ENCODE measurements at regions not wholly inside any gene's neighbourhood (a gene's known extent, or its start where the extent isn't known, plus 50 kb on each side); places are given as distances from the start of the nearest gene placed in this dataset.
A peak's percentile ranks its signal among the peaks of the same experiment; 100 is the strongest.

- Histone ChIP-seq H3K27me3 (ENCODE audit: control insufficient read depth, insufficient read depth, low read length) (no peaks in the 10 kb centered on the region), H3K79me2 (no peaks in the 10 kb centered on the region), H3K4me2 (ENCODE audit: low read length) (no peak overlapping the region), H3K4me3 (ENCODE audit: low read depth, low read length) (no peak overlapping the region), H3K4me1 (no peaks in the 10 kb centered on the region), H3K27ac (no peak overlapping the region), H3K36me3 (ENCODE audit: control insufficient read depth, insufficient read depth, low read length) (no peaks in the 10 kb centered on the region), H2AFZ (no peak overlapping the region), H3K9ac (no peak overlapping the region), H3K9me3 (ENCODE audit: control insufficient read depth, low read length) (no peaks in the 10 kb centered on the region)
- TF ChIP-seq, protein P1, sequence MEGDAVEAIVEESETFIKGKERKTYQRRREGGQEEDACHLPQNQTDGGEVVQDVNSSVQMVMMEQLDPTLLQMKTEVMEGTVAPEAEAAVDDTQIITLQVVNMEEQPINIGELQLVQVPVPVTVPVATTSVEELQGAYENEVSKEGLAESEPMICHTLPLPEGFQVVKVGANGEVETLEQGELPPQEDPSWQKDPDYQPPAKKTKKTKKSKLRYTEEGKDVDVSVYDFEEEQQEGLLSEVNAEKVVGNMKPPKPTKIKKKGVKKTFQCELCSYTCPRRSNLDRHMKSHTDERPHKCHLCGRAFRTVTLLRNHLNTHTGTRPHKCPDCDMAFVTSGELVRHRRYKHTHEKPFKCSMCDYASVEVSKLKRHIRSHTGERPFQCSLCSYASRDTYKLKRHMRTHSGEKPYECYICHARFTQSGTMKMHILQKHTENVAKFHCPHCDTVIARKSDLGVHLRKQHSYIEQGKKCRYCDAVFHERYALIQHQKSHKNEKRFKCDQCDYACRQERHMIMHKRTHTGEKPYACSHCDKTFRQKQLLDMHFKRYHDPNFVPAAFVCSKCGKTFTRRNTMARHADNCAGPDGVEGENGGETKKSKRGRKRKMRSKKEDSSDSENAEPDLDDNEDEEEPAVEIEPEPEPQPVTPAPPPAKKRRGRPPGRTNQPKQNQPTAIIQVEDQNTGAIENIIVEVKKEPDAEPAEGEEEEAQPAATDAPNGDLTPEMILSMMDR (IDR thresholded peaks at IDR 0.05) = no peak
Observed at GRCh38 chr6:121765060-121765459, 329.6 kb downstream of the GJA1 start.

- Histone ChIP-seq H3K79me2 (no peaks in the 10 kb centered on the region), H3K4me3 (ENCODE audit: low read depth, low read length) (no peak overlapping the region), H3K27ac (no peak overlapping the region), H3K4me1 (no peaks in the 10 kb centered on the region), H3K9ac (no peak overlapping the region), H3K27me3 (ENCODE audit: control insufficient read depth, insufficient read depth, low read length) (no peaks in the 10 kb centered on the region), H3K9me3 (ENCODE audit: control insufficient read depth, low read length) (no peaks in the 10 kb centered on the region), H3K4me2 (ENCODE audit: low read length) (no peak overlapping the region), H2AFZ (peak overlapping the region; percentile 14), H3K36me3 (ENCODE audit: control insufficient read depth, insufficient read depth, low read length) (no peaks in the 10 kb centered on the region)
- TF ChIP-seq, protein P1 (IDR thresholded peaks at IDR 0.05) = no peak
Observed at GRCh38 chr6:121767211-121767610, 331.8 kb downstream of the GJA1 start.

DNA sequence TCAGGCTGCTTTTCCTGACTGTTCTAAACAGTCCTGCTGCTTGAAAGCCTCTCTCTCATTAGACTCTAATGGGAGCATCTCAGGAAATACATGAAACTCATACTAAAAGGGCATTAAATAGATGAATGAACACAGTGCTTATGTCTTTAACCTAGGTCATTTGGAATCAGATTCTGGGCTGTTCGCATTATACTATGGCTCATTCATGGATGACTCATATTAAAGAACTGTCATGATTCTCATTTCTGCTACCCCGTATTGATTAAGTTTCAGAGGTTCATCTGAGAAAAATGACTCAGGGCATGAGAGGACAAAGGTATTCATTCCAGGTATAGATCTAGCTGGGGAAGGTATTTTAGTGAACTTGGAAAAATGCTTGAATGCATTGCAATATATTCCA, 335.5 kb downstream of the GJA1 start:
- Histone ChIP-seq H3K9me3 (ENCODE audit: control insufficient read depth, low read length) (no peaks in the 10 kb centered on the region), H3K9ac (no peak overlapping the region), H2AFZ (no peak overlapping the region), H3K79me2 (no peaks in the 10 kb centered on the region), H3K4me1 (no peaks in the 10 kb centered on the region), H3K27me3 (ENCODE audit: control insufficient read depth, insufficient read depth, low read length) (no peaks in the 10 kb centered on the region), H3K36me3 (ENCODE audit: control insufficient read depth, insufficient read depth, low read length) (no peaks in the 10 kb centered on the region), H3K4me2 (ENCODE audit: low read length) (no peak overlapping the region), H3K27ac (no peak overlapping the region), H3K4me3 (ENCODE audit: low read depth, low read length) (no peak overlapping the region)
- TF ChIP-seq, protein P1 (IDR thresholded peaks at IDR 0.05) = no peak

- Histone ChIP-seq H3K9ac (no peak overlapping the region), H3K4me2 (ENCODE audit: low read length) (no peak overlapping the region), H3K4me1 (no peaks in the 10 kb centered on the region), H3K79me2 (no peaks in the 10 kb centered on the region), H3K9me3 (ENCODE audit: control insufficient read depth, low read length) (no peaks in the 10 kb centered on the region), H3K36me3 (ENCODE audit: control insufficient read depth, insufficient read depth, low read length) (no peaks in the 10 kb centered on the region), H3K4me3 (ENCODE audit: low read depth, low read length) (no peak overlapping the region), H3K27me3 (ENCODE audit: control insufficient read depth, insufficient read depth, low read length) (no peaks in the 10 kb centered on the region), H3K27ac (peak overlapping the region; percentile 40), H2AFZ (peak overlapping the region; percentile 10)
- TF ChIP-seq, protein P1 (IDR thresholded peaks at IDR 0.05) = no peak
Observed at GRCh38 chr6:121771937-121772720, 336.7 kb downstream of the GJA1 start.

DNA sequence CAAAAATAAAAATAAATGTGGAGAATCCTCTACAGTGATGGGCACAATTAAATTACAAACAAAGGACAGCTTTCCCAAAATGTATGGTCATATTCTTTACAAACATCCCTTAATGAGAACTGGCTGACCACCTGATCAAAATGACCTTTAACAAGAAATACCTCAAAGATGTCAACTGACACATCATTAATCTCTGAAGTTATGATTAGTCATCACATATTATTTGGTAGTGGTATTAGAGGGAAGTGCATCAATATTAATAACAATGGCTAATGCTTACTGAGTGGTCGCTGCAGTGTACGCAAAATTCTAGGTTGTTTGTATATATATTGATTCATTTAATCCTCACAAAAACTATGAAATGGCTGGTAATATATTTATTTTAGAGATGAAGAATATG, 340.6 kb downstream of the GJA1 start:
- Histone ChIP-seq H3K4me3 (ENCODE audit: low read depth, low read length) (no peak overlapping the region), H3K27ac (no peak overlapping the region), H3K36me3 (ENCODE audit: control insufficient read depth, insufficient read depth, low read length) (no peaks in the 10 kb centered on the region), H2AFZ (no peak overlapping the region), H3K4me2 (ENCODE audit: low read length) (no peak overlapping the region), H3K79me2 (no peaks in the 10 kb centered on the region), H3K27me3 (ENCODE audit: control insufficient read depth, insufficient read depth, low read length) (no peaks in the 10 kb centered on the region), H3K9ac (no peak overlapping the region), H3K4me1 (no peaks in the 10 kb centered on the region), H3K9me3 (ENCODE audit: control insufficient read depth, low read length) (no peaks in the 10 kb centered on the region)
- TF ChIP-seq, protein P1 (IDR thresholded peaks at IDR 0.05) = no peak

All from parathyroid adenoma (tissue), 2 donors.